ENCODE measurements at regions not wholly inside any gene's neighbourhood (a gene's known extent, or its start where the extent isn't known, plus 50 kb on each side); places are given as distances from the start of the nearest gene placed in this dataset.

GRCh38 chr21:29248124-29248523 lies 50.6 kb upstream of the BACH1 start:
- no peak for DNase-seq
- intact Hi-C loops (cut with DNase I) = no loop called here

Data from head of caudate nucleus (tissue), 42 donors.